ENCODE measurements at regions not wholly inside any gene's neighbourhood (a gene's known extent, or its start where the extent isn't known, plus 50 kb on each side); places are given as distances from the start of the nearest gene placed in this dataset.
A peak's percentile ranks its signal among the peaks of the same experiment; 100 is the strongest.

DNA sequence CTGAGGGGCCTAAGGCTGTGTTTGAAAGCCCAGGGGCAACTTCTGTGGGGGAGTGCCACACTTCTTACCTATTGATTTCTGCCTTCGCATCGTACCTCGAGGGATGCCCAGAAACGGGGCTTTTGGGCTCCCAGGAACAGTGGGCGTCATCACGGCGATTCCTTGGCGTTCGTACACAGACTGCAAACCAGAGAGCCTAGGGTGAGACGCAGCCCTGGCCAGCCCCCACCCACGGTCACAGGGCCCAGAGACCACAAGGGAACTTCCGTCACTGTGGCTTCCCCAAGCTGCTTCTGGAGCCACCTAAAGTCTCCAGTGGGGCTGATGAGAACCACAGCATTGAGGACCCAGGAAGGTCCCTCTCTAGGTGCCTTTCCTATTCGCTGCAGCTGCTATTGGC lies 91.9 kb downstream of the CTTN start:
- Mint-ChIP-seq H3K27ac (no peak overlapping the region), H3K4me1 (ENCODE audit: low read depth) (no peaks in the 10 kb centered on the region), H3K27me3 (no peaks in the 10 kb centered on the region), H3K9me3 (ENCODE audit: low read depth) (peaks cover 3% of the 10 kb centered on the region), H3K36me3 (ENCODE audit: insufficient read depth) (peaks cover 23% of the 10 kb centered on the region), H3K4me3 (ENCODE audit: low read depth) (no peak overlapping the region)
- TF ChIP-seq, protein P1, sequence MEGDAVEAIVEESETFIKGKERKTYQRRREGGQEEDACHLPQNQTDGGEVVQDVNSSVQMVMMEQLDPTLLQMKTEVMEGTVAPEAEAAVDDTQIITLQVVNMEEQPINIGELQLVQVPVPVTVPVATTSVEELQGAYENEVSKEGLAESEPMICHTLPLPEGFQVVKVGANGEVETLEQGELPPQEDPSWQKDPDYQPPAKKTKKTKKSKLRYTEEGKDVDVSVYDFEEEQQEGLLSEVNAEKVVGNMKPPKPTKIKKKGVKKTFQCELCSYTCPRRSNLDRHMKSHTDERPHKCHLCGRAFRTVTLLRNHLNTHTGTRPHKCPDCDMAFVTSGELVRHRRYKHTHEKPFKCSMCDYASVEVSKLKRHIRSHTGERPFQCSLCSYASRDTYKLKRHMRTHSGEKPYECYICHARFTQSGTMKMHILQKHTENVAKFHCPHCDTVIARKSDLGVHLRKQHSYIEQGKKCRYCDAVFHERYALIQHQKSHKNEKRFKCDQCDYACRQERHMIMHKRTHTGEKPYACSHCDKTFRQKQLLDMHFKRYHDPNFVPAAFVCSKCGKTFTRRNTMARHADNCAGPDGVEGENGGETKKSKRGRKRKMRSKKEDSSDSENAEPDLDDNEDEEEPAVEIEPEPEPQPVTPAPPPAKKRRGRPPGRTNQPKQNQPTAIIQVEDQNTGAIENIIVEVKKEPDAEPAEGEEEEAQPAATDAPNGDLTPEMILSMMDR (IDR thresholded peaks at IDR 0.05; ENCODE audit: unreplicated experiment): no peak
- DNase-seq (ENCODE audit: low spot score, unreplicated experiment): no peak

GRCh38 chr11:70490723-70491558 lies 92.6 kb downstream of the CTTN start:
- peak overlapping the region; percentile 13 for H3K27ac Mint-ChIP-seq
- peaks cover 3% of the 10 kb centered on the region for H3K9me3 Mint-ChIP-seq (ENCODE audit: low read depth)
- H3K4me1 Mint-ChIP-seq (ENCODE audit: low read depth): no peaks in the 10 kb centered on the region
- H3K27me3 Mint-ChIP-seq: no peaks in the 10 kb centered on the region
- TF ChIP-seq, protein P1 (IDR thresholded peaks at IDR 0.05; ENCODE audit: unreplicated experiment): no peak
- peaks cover 18% of the 10 kb centered on the region for H3K36me3 Mint-ChIP-seq (ENCODE audit: insufficient read depth)
- no peak for DNase-seq (ENCODE audit: low spot score, unreplicated experiment)
- H3K4me3 Mint-ChIP-seq (ENCODE audit: low read depth): no peak overlapping the region

- Mint-ChIP-seq H3K9me3 (ENCODE audit: low read depth) (peaks cover 3% of the 10 kb centered on the region), H3K4me1 (ENCODE audit: low read depth) (no peaks in the 10 kb centered on the region), H3K27ac (no peak overlapping the region), H3K4me3 (ENCODE audit: low read depth) (no peak overlapping the region), H3K36me3 (ENCODE audit: insufficient read depth) (peaks cover 18% of the 10 kb centered on the region), H3K27me3 (no peaks in the 10 kb centered on the region)
- no peak for DNase-seq (ENCODE audit: low spot score, unreplicated experiment)
- TF ChIP-seq, protein P1 (IDR thresholded peaks at IDR 0.05; ENCODE audit: unreplicated experiment): no peak
Measured at GRCh38 chr11:70491696-70492472, 93.6 kb downstream of the CTTN start.

DNA sequence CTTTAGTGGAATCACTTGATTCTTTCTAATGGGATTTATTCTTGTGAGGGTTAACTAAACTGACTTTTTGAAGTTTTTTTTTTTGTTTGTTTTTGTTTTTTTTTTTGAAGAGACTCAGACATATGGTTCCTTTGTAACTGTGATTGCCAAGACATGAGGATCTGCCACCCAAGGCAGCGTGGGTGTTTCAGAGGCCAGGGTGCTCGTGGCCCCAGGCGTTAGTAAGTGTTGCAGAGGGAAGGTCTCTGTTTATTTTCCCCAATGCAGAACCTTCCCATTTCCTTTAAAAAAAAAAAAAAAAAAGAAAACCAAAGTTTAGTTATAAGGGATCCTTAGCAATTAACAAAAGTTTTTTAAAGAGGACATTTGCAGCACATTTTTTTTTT lies 94.8 kb downstream of the CTTN start:
- H3K4me3 Mint-ChIP-seq (ENCODE audit: low read depth): no peak overlapping the region
- TF ChIP-seq, protein P1 (IDR thresholded peaks at IDR 0.05; ENCODE audit: unreplicated experiment): no peak
- no peaks in the 10 kb centered on the region for H3K27me3 Mint-ChIP-seq

DNA sequence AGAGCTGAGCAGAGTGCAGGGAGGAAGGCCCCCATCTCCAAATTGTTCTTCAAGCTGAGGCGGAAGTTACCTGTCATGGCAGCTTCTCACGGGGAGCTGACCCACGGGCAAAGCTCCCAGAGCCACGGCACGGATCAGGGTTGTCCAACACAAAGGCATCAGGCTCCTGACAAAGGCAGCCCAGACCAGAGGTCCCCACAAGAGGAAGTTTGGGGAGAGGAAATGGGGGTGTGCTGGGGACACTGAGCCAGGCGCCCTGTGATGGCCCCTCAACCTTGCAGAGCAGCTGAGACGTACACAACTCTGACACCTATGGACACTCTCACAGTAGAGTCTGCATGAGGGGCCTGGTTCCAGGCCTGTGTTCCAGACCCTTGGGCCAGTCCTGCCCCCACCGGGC lies 95.6 kb downstream of the CTTN start:
- no peaks in the 10 kb centered on the region for H3K4me1 Mint-ChIP-seq (ENCODE audit: low read depth)
- H3K4me3 Mint-ChIP-seq (ENCODE audit: low read depth): no peak overlapping the region
- peaks cover 12% of the 10 kb centered on the region for H3K36me3 Mint-ChIP-seq (ENCODE audit: insufficient read depth)
- TF ChIP-seq, protein P1 (IDR thresholded peaks at IDR 0.05; ENCODE audit: unreplicated experiment): no peak
- no peaks in the 10 kb centered on the region for H3K27me3 Mint-ChIP-seq
- no peak for DNase-seq (ENCODE audit: low spot score, unreplicated experiment)
- H3K27ac Mint-ChIP-seq: no peak overlapping the region
- peaks cover 3% of the 10 kb centered on the region for H3K9me3 Mint-ChIP-seq (ENCODE audit: low read depth)

More for the DNA sequence above, 94.8 kb downstream of the CTTN start:
- DNase-seq (ENCODE audit: low spot score, unreplicated experiment): no peak
- Mint-ChIP-seq H3K36me3 (ENCODE audit: insufficient read depth) (peaks cover 12% of the 10 kb centered on the region), H3K27ac (no peak overlapping the region), H3K4me1 (ENCODE audit: low read depth) (no peaks in the 10 kb centered on the region), H3K9me3 (ENCODE audit: low read depth) (peaks cover 3% of the 10 kb centered on the region)
